ENCODE measurements at regions not wholly inside any gene's neighbourhood (a gene's known extent, or its start where the extent isn't known, plus 50 kb on each side); places are given as distances from the start of the nearest gene placed in this dataset.

DNA sequence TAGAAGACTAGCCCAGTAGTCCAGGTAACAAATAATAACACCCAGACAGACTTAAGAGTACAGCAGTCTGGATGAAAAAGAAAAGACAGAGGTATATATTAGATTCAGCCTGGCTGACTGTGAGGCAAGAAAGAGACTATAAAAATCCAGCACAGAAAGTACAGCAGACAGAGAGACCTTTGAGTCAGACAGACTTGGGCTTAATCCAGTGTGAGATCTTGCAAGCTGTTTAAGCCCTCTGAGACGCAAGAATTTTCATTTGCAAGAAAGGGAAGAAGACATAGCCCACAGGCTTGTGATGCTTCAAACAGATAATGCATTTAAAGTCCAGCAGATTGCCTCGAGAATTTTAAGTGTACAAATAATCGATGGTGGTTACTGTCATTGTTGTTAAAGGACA, 471.4 kb downstream of the LIG4 start:
- H3K4me3 ChIP-seq (ENCODE audit: control insufficient read depth, low read depth, low read length), result no peak overlapping the region
- TF ChIP-seq, protein P1, sequence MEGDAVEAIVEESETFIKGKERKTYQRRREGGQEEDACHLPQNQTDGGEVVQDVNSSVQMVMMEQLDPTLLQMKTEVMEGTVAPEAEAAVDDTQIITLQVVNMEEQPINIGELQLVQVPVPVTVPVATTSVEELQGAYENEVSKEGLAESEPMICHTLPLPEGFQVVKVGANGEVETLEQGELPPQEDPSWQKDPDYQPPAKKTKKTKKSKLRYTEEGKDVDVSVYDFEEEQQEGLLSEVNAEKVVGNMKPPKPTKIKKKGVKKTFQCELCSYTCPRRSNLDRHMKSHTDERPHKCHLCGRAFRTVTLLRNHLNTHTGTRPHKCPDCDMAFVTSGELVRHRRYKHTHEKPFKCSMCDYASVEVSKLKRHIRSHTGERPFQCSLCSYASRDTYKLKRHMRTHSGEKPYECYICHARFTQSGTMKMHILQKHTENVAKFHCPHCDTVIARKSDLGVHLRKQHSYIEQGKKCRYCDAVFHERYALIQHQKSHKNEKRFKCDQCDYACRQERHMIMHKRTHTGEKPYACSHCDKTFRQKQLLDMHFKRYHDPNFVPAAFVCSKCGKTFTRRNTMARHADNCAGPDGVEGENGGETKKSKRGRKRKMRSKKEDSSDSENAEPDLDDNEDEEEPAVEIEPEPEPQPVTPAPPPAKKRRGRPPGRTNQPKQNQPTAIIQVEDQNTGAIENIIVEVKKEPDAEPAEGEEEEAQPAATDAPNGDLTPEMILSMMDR (IDR thresholded peaks at IDR 0.05; ENCODE audit: control insufficient read depth, insufficient read depth, low read depth, low read length, missing control alignments), result no peak
- DNase-seq (ENCODE audit: low read depth), result peak; percentile 59

DNA sequence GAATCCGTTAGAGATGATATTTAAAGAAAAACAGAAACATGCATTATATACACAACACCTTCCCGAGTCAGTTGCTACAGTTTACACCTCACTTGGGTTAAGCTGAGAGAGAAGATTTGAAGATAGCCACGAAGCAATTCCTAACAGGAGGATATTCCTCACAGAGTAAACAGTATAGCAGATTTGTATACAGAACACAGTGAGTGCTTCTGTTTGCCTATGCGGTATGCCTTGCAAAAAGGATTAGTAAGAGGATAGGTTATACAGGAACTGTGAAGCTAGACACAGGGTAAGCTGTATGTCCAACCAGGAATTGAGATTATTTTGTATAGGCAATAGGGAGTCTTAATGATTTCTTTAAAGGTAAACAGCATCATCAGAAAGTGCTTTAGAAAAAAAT, 471.8 kb downstream of the LIG4 start:
- DNase-seq (ENCODE audit: low read depth), result no peak
- TF ChIP-seq, protein P1 (IDR thresholded peaks at IDR 0.05; ENCODE audit: control insufficient read depth, insufficient read depth, low read depth, low read length, missing control alignments), result no peak
- H3K4me3 ChIP-seq (ENCODE audit: control insufficient read depth, low read depth, low read length), result no peak overlapping the region

DNA sequence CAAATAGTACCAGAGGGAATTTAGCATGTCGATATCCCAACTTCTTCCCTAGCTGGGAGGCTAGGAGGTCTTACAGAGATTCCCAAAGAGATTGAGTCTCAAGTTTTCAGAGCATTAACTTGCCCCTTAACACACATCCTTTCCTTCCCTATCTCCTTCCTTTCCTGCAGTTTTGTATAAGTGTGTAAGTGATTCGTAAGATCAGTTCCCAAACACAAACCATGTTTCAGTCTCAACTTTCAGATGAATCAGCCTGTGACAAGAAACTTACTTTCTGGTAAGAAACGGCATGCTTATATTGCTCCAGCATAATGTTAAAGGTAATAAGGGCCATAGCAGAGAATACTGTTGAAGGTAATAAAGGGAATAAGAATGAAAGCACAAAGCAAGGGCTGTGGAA, 472.2 kb downstream of the LIG4 start:
- no peak overlapping the region for H3K4me3 ChIP-seq (ENCODE audit: control insufficient read depth, low read depth, low read length)
- no peak for DNase-seq (ENCODE audit: low read depth)
- TF ChIP-seq, protein P1 (IDR thresholded peaks at IDR 0.05; ENCODE audit: control insufficient read depth, insufficient read depth, low read depth, low read length, missing control alignments), result no peak

DNA sequence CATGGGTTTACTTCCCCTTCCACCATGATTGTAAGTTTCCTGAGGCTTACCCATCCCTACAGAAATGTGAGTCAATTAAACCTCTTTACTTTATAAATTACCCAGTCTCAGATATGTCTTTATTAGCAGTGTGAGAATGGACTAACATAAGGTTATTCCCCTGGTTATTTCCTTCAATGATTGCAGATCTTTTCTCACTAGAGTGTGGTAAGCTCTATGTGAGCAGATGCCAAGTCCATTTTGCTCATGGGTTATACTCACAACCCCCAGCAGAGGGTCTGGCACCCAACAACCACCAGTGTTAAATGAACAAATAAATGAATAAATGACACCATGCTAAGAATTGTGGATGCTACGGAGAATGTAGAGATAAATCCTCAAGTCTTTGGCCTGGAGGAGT, 472.8 kb downstream of the LIG4 start:
- DNase-seq (ENCODE audit: low read depth), result no peak
- TF ChIP-seq, protein P1 (IDR thresholded peaks at IDR 0.05; ENCODE audit: control insufficient read depth, insufficient read depth, low read depth, low read length, missing control alignments), result no peak
- H3K4me3 ChIP-seq (ENCODE audit: control insufficient read depth, low read depth, low read length), result no peak overlapping the region

DNA sequence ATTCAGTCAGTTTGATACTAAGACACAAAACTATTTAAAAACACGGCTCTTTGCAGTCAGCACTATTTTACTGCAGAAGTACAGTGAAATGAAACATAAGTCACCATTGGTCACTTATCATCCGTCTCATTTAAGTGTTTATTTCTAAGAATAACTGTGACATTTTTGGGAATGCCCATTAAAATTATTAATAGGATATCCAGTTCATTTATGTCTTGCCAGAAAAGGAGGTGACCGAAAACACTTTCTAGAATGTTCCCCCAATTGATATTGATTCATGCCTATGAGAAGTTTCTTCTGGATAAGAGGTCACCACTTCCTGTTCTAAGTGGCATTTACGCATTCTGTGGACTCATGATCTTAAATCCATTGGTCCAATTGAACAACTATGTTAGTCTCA, 477.3 kb downstream of the LIG4 start:
- TF ChIP-seq, protein P1 (IDR thresholded peaks at IDR 0.05; ENCODE audit: control insufficient read depth, insufficient read depth, low read depth, low read length, missing control alignments), result no peak
- no peak overlapping the region for H3K4me3 ChIP-seq (ENCODE audit: control insufficient read depth, low read depth, low read length)
- DNase-seq (ENCODE audit: low read depth), result no peak

DNA sequence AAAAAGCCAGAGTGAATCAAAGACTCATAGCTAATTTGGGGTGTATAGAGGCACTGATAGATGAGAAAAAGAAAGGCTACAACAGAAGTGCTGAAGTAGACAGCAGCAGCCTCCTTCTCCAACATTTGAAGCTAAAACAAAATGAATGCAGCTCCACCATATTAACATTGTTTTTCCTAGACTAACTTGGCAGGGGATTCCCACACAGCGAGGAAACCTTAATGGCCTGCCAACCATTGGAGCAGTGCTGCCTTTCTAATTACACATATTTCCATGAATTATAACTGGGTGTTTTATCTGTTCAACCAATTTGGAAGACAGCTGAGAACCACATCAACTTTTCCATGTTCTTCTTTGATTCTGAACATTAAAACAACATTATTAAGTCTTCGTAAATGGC, 478.6 kb downstream of the LIG4 start:
- TF ChIP-seq, protein P1 (IDR thresholded peaks at IDR 0.05; ENCODE audit: control insufficient read depth, insufficient read depth, low read depth, low read length, missing control alignments), result no peak
- DNase-seq (ENCODE audit: low read depth), result no peak
- no peak overlapping the region for H3K4me3 ChIP-seq (ENCODE audit: control insufficient read depth, low read depth, low read length)

DNA sequence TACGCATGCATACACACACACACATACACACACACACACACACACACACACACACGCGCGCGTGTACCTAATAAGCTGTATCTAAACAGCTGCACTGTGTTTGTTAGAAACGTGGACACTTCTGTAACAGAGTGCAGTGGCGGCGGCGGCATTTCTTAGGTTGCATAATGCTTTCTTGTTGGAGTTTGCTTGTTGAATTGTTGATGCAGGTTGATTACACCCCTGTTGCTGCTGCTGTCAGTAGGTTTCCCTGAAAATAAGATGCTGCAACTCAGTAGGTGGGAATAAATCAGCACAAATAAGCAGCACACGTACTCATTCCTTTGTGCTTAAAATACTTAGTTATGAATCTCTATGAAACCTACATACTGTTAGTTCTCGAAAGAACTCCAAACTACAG, 479.2 kb downstream of the LIG4 start:
- DNase-seq (ENCODE audit: low read depth), result no peak
- TF ChIP-seq, protein P1 (IDR thresholded peaks at IDR 0.05; ENCODE audit: control insufficient read depth, insufficient read depth, low read depth, low read length, missing control alignments), result no peak
- no peak overlapping the region for H3K4me3 ChIP-seq (ENCODE audit: control insufficient read depth, low read depth, low read length)
